ENCODE measurements at regions not wholly inside any gene's neighbourhood (a gene's known extent, or its start where the extent isn't known, plus 50 kb on each side); places are given as distances from the start of the nearest gene placed in this dataset.

DNA sequence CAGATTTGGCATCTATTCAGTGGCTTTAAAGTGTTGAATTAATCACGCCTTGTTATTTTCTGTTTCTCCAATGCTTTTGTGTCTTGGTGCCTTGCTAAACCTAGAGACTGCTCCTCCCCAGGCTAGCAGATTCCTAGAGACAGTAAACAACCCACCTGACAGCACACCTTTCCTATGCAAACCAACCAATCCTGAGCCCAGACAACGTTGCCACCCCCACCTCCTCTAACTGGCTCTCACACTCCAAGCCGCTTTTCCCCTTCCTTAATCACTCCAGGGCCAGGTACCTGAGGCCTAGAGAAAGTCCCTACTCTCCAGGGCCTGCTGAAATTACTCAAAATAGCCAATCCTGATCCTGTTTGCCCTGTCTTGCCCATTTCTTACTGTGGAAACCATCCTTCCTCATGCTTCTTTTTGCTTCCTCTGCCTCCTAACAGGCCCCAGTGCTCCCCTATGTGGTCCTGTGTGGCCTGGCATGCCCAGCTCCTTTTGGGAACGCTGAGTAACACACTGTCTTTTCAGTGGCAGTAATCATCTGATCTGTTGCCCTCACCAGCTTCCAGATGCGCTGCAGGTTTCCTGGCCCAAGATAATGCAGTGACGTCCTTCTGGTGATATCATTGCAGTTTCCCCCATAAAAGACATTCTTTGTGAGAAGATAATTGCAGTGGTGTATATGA, 53.4 kb downstream of the GAS1 start:
- DNase-seq: no peak
- H3K9me3 Mint-ChIP-seq: no peaks in the 10 kb centered on the region
- intact Hi-C loops (cut with micrococcal nuclease): no loop called here
- H3K36me3 Mint-ChIP-seq (ENCODE audit: low read depth): no peaks in the 10 kb centered on the region
- TF ChIP-seq, protein P1, sequence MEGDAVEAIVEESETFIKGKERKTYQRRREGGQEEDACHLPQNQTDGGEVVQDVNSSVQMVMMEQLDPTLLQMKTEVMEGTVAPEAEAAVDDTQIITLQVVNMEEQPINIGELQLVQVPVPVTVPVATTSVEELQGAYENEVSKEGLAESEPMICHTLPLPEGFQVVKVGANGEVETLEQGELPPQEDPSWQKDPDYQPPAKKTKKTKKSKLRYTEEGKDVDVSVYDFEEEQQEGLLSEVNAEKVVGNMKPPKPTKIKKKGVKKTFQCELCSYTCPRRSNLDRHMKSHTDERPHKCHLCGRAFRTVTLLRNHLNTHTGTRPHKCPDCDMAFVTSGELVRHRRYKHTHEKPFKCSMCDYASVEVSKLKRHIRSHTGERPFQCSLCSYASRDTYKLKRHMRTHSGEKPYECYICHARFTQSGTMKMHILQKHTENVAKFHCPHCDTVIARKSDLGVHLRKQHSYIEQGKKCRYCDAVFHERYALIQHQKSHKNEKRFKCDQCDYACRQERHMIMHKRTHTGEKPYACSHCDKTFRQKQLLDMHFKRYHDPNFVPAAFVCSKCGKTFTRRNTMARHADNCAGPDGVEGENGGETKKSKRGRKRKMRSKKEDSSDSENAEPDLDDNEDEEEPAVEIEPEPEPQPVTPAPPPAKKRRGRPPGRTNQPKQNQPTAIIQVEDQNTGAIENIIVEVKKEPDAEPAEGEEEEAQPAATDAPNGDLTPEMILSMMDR (IDR thresholded peaks at IDR 0.05): no peak
- H3K27me3 Mint-ChIP-seq: no peaks in the 10 kb centered on the region
- no peak for ATAC-seq (ENCODE audit: low read depth)
- H3K27ac Mint-ChIP-seq: no peak overlapping the region
- H3K4me1 Mint-ChIP-seq: no peaks in the 10 kb centered on the region
- ChIA-PET POLR2A (no interaction called here), CTCF (no interaction called here)
- no peak overlapping the region for H3K4me3 Mint-ChIP-seq

DNA sequence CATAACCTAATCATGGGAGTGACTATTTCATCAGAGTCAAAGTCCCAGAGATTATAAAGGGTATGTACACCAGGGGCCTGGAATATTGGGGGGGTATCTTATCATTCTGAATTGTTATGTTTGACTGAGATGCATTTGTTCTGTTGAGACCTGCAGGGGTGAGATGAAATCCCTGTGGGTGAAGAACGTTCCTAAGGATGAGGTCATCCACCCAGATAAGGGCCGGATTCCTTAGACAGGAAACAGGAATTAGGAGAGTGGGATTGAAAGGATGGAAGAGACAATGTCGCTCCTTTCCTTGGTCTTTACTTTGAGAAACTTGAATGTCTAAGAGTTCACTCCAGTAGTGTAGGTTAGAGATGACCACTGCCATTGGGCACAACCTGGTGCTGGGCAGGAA, 54.7 kb downstream of the GAS1 start:
- CTCF ChIA-PET: no interaction called here
- Mint-ChIP-seq H3K27ac (no peak overlapping the region), H3K4me1 (no peaks in the 10 kb centered on the region), H3K9me3 (no peaks in the 10 kb centered on the region), H3K4me3 (no peak overlapping the region), H3K27me3 (peaks cover 3% of the 10 kb centered on the region), H3K36me3 (ENCODE audit: low read depth) (no peaks in the 10 kb centered on the region)
- no peak for ATAC-seq (ENCODE audit: low read depth)
- DNase-seq: no peak
- POLR2A ChIA-PET: no interaction called here
- intact Hi-C loops (cut with micrococcal nuclease): no loop called here
- TF ChIP-seq, protein P1 (IDR thresholded peaks at IDR 0.05): no peak

DNA sequence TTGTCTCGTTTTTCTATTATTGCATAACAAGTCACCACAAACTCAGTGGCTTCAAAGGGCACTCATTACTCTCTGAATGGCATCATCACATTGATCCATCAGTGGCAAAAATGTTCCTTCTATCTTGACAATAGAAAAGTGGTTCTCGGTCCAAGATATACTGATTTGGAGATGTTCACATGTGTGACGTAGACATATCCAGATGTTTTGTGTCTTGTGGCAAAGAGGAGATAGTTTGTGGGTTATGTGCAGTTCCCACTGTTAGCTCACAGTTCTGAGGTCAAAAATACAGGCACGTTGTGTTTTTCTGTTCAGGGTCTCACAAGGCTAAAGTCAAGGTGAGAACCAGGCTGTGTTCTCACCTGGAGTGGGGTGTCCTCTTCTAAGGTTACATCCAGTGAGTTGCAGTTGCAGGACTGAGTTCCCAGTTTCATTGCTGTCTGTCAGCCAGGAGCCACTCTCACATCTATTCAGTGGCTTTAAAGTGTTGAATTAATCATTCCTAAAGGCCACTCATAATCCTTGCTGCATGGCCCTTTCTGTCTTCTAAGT, 55.3 kb downstream of the GAS1 start:
- no peak overlapping the region for H3K4me3 Mint-ChIP-seq

DNA sequence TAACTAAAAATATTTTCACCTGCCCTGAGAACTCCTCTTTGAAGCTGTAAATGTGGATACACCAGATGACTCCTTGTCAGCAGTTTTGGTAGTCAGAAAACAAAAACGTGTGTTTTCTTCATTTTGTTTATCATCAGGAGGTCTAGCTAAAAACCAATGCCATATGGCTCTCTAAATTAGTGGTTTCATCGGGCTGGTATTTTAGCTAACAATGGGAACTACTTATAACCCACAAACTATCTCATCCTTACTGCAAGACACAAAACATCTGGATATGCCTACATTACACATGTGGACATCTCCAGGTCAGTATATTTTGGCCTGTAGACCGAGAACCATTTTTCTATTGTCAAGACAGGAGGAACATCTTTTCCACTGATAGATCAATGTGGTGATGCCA, 56.2 kb downstream of the GAS1 start:
- H3K4me1 Mint-ChIP-seq: no peaks in the 10 kb centered on the region
- peaks cover 3% of the 10 kb centered on the region for H3K27me3 Mint-ChIP-seq
- DNase-seq (no peak), ATAC-seq (ENCODE audit: low read depth) (no peak)
- H3K36me3 Mint-ChIP-seq (ENCODE audit: low read depth): no peaks in the 10 kb centered on the region
- POLR2A ChIA-PET: no interaction called here
- no peak overlapping the region for H3K27ac Mint-ChIP-seq
- H3K9me3 Mint-ChIP-seq: no peaks in the 10 kb centered on the region
- intact Hi-C loops (cut with micrococcal nuclease): no loop called here
- CTCF ChIA-PET: no interaction called here
- no peak overlapping the region for H3K4me3 Mint-ChIP-seq
- TF ChIP-seq, protein P1 (IDR thresholded peaks at IDR 0.05): no peak

More for the DNA sequence above, 55.3 kb downstream of the GAS1 start:
- ChIA-PET CTCF (no interaction called here), POLR2A (no interaction called here)
- no peaks in the 10 kb centered on the region for H3K9me3 Mint-ChIP-seq
- H3K4me1 Mint-ChIP-seq: no peaks in the 10 kb centered on the region
- H3K36me3 Mint-ChIP-seq (ENCODE audit: low read depth): no peaks in the 10 kb centered on the region
- intact Hi-C loops (cut with micrococcal nuclease): no loop called here
- ATAC-seq (ENCODE audit: low read depth): no peak
- peaks cover 3% of the 10 kb centered on the region for H3K27me3 Mint-ChIP-seq
- TF ChIP-seq, protein P1 (IDR thresholded peaks at IDR 0.05): no peak
- DNase-seq: no peak
- H3K27ac Mint-ChIP-seq: no peak overlapping the region

DNA sequence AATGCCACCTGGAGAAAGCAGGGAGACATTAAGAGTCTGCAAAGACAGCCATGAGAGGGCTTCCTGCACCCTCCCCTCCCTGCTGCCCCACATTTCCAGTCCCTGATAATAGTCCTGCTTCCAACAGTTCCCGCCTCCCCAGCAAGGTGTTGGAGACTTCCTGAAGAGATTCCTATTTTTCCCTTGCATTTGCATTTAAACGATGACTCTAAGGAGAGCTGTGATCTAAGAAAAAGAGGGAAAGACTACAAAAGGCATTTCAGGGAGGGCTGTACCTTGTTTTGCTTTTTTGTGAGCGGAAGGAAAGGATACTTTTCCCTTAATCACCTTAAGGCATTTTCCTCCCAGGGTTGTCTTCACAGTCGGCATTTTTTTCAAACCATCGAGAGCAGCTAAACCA, 62.1 kb downstream of the GAS1 start:
- Mint-ChIP-seq H3K36me3 (ENCODE audit: low read depth) (no peaks in the 10 kb centered on the region), H3K4me1 (no peaks in the 10 kb centered on the region), H3K27me3 (peaks cover 3% of the 10 kb centered on the region), H3K9me3 (no peaks in the 10 kb centered on the region), H3K27ac (no peak overlapping the region), H3K4me3 (no peak overlapping the region)
- POLR2A ChIA-PET: no interaction called here
- intact Hi-C loops (cut with micrococcal nuclease): no loop called here
- TF ChIP-seq, protein P1 (IDR thresholded peaks at IDR 0.05): no peak
- CTCF ChIA-PET: no interaction called here
- no peak for ATAC-seq (ENCODE audit: low read depth)
- DNase-seq: no peak
